ELF-1 (cell line): ENCODE measurements at regions not wholly inside any gene's neighbourhood (a gene's known extent, or its start where the extent isn't known, plus 50 kb on each side); places are given as distances from the start of the nearest gene placed in this dataset.

ENCODE experiments used
- DNase-seq: peaks from one replicate; pipeline ENCODE4 v3.0.0-alpha.2; 2016; ENCODE audit warnings: low read depth, low spot score

DNA sequence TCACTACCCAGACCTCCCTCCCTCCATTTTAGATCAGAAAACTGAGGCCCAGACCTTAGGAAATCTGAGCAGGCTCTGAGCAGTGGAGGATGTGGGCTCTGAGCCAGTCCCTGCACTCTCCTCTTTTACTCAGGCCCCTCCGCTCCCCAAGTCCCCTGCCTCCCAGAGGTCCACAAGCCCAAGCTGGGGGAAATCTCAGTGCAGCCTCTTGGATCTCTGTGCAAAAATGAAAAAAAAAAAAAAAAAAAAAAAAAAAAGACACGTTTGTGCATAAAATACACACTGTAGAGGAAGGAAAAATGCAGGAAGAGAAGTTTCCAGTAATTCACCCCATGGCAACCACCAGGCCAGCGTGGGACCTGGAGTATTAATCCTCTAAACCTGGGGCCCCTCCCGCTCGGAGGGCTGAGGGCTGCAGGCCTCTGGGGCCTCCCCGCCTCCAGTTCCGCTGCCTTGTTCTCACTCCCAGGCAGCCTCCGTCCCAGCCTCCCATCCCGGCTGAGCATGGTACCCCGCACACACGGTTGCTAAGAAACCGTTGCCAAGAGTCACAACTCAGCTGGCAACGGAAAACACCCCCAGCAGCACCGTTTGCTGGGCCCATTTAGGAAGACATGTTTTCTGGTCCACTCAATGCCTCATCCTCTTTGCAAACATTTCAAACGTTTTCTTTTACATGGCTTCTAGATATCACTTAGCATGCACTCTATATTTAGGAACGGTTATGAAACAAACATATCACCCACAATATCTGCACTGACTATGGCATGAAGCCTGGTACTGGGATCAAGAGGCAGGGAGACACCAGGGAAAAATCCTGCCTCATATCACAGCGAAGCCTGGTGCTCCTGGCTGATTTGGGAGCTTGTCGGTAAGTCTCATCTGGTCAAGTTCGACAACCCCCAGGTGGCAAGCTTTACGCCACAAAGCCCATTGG, 227.5 kb downstream of the CTTN start:
- no peak for DNase-seq

DNA sequence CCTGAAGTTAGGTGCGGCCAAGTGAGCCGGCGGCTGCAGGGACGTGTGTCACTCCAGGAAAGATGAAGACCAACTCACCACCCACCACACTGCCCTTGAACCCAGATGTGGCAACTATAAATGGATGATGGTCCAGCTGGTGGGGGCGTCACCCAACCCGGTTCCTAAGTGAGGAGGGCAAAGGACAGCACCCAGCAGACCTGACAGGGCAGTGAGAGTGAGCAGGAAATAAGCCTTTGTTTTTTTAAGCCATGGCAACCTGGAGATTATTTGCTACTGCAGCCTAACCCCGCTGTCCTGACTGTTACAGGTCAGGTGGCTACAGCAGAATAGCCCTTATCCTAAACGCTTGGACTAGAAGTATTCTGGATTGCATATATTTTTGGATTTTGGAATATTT, 228.9 kb downstream of the CTTN start:
- no peak for DNase-seq

DNA sequence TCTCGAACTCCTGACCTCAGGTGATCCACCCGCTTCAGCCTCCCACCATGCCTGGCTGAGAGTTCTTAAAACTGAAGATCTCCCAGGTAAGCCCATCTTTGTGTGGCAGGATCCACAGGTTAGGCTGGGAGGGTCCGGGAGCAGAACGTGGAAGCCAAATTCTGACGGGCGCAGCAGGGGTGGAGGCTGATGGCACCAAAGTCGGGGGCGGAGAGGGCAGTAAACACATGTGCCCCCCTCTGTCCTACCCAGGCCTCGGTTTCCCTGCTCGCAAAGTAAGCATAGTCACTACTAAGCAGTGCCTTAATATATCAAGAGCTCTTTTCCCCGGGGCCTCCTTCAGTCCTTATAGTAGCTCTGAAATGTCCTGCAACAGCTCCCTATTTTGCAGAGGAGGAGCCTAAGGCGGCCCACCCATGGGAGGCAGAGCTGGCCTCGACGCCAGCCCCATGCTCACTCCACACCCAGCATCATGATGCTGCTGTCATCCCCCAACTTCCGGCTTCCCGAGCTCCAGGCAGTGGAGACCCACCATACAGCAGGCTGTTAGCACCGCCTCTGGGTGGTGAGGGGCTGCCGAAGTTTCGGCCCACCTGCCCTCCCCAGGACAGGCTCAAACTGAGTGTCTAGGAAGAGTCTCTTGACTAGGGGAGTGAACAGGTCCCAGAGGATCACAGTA, 230.0 kb downstream of the CTTN start:
- no peak for DNase-seq

DNA sequence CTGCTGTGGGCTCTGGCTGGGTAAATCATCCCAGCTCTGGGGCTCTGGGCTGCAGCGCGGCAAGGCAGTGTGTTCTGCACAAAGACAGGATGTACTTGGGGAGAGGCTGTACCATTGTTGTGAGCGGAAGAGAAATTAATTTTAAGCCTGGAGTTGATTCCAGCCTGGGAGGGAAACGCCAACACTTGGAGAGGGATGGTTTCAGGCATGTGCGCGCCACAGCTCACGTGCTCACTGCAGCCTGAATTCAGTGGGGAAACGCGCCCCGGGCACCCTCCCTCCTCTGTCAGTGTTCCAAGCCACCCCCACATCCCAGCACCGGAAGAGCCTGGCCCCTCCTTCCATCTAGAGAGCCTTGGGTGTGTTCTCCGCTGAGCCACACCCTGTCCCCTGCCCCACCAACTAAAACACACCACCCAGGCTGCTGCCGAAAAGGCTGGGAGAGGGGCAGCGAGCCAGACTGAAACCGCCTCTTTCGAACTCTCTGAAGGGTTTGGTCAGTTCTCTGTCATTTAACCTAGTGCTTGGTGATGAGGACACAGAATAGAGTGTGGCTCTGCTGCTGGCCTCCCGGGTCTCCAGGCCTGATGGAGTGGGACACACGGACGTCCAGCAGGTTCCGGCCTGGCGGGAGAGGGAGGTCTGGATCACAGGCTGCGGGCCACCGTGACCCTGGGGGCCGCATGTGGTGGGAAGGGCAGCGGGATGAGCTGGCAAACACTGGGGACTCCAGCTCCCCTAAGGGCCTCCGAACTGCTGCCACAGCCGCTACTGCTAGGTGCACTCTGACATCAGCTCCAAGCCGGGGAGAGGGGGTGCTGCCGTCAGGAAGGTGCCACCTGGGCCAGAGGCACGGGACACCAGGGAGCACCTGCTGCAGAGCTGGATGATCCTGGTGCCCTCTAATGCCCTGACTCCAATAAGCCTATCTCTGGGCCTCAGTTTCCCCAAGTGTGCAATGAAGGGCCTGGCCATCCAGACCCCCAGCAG, 230.8 kb downstream of the CTTN start:
- DNase-seq, result no peak

DNA sequence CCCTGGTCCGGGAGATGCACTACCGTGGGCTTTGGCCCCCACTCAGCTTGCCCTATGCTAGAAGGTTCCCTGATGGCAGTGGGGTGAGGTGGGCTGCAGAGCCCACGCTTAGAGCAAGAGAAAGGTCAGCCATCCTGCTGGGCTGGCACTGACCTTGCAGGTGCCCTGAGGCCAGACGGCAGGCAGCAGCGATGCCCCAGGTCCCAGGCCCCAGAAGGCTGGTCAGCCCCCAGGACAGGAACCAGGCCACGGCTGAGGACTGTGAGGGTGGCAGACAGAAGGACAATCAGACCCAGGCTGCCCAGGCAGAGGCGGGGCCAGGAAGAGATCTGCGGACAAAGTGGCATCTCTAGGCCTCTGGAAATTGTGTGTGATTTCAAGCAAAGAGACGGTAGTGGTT, 231.7 kb downstream of the CTTN start:
- no peak for DNase-seq

DNA sequence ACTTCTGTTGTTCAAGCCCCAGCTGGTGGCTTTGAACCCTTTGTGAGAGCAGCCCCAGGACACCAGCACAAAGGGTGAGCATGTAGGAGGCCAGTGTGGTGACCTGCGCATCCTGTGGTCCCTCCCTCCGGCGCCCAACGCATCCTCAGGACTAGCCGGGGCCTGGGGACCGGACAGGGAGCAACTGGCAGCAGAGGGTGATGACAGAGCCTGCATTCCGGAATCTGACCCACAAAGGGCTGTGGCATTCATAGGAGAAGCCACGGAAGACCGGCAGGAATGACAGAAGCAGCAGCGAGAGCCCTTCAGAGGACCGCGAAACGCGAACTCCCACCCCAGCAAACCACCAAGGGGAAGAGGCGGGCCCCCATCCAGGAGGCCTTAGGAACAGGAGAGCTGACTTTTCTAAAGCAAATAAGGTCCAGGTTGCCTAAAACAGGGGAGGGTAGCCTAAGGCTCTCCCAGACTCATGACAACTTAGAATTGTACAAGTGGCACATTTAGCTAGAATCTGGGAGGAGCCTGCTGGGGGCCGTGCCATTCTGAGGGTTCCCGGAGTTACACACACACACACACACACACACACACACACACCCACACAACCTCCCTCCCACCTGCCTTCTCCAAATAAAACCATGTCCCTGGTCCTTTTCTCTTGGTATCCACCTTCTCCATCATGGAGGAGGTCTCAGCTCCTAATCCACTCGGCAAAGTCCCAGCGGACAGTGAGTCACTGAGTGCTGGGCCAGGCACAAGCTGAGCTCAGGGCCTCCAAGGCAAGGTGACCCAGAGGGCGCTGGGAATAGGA, 232.7 kb downstream of the CTTN start:
- no peak for DNase-seq

DNA sequence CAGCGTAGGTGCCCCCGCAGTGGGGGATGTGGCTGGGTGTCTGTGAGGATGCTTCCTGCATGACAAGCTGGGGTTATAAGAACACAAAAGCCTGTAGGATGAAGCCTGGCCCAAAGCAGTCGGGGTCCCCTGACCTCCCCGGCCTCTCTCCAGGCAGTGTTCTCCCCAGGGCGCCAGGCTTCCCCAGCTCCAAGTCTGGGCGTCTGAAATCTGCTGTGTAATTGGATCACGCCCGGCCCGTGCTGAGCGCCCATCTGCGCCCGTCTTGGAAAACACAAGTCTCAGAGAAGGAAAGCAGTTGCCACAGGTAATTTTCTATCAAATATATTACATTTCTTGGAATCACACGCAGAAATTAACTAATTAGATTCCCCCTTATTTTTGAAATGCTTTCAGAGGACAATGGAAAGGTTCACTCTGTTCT, 233.3 kb downstream of the CTTN start:
- no peak for DNase-seq

DNA sequence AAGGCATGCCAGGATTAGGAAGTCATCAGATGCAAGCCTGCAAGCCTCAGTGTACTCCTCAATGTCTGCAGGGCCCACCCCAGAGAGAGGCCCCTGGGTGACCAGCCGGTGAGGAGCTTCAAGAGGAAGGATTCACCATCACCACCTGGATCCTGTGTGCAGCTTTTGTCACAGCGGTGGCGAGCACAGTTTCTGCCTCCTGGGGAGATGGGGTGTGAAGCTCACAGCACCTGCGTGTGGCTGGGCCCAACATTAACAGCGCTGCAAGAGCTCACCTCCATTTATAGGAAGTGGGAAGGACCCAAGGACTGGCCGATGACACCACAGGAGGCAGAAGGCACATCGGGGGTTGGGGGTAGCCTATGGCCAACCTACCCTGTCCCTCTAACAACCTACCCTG, 235.3 kb downstream of the CTTN start:
- DNase-seq, result no peak

DNA sequence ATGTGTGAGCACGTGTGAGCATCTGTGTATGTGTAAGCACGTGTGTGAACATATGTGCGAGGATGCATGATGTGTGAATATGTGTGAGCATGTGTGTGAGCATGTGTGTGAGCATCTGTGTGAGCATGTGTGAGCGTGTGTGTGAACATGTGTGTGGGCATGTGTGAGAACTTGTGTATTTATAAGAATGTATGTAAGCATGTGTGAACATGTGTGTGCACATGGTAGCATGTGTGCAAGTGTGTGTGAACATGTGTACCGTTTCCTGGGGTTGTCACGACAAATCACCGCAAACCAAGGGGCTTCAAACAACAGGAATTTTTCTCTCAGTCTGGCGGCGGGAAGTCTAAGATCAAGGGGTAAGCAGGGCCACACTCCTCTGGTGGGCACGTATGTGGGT, 238.3 kb downstream of the CTTN start:
- DNase-seq, result no peak

DNA sequence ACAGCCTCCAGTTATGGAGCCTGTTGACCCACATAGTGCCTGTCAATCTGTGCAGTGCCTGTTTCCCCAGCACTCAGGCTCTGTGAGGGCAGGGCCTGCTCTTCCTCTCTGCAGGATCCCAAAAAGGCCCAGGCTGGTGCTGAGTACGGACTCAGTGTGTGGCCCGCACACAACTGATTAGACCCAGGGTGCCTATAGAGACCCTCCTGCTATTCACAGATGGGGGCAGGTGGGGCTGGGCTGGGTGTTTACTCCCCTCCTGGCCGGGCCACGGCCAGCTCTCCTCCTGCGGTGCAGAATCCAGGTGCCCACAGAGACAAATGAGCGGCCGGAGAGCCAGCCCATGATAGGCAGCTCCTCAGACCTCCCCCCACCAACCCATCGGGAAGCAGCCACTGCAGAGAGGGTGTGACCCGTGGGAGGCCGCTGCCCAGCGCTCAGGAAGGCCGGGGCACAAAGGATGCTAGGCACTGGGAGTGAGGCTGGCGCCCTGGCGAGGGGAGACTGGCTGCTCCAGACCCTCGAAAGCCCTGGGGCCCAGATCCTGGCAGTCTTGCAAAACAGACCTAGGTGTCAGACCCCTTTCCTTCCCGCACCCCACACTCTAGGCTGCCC, 239.0 kb downstream of the CTTN start:
- no peak for DNase-seq

DNA sequence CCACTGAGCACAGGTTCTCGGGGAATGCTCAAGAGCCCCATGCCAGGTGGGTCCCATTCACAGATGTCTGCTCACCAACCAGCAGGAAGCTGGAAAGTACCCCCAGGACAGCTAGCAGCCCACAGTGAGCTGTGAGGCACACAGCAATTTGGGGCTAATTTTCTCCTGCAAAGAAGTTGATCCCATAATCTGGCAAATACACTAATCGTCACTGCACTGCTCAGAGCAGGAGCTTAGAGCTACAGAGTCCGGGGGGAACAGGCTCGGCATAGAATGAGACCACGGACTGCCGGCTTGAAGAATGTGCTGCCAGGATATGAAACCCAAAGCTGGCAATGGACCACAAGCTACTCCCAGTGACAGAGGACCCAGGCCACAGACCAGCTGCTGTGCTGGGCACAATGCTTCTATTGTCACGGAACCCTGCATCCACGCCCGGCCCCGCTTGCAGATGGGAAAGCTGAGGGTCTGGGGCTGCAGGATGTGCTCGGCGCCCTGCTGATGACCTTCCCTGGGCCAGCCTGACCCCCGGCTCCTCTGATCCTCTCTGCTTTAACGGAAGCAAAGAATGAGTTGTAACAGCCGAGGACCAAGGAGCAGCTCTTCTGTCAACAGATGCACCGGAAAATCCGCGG, 239.7 kb downstream of the CTTN start:
- no peak for DNase-seq

DNA sequence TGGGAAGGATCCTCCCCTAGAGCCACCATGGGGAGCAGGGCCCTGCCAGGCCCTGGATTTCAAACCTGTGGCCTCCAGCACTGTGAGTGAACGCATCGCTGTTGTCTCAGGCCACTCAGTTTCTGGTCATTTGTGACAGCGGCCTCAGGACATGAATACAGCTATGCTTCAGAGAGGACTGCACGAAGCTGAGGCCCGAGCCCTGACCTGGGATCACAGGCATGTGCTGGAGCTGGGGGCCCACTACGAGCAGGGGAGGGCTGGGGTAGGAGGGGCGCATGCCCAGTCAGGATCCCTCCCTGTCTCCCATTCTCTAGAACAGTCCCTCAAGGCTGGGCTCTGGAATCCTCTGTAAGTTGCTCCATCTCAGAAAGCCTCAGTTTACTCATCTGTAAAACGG, 242.1 kb downstream of the CTTN start:
- peak; percentile 15 for DNase-seq

DNA sequence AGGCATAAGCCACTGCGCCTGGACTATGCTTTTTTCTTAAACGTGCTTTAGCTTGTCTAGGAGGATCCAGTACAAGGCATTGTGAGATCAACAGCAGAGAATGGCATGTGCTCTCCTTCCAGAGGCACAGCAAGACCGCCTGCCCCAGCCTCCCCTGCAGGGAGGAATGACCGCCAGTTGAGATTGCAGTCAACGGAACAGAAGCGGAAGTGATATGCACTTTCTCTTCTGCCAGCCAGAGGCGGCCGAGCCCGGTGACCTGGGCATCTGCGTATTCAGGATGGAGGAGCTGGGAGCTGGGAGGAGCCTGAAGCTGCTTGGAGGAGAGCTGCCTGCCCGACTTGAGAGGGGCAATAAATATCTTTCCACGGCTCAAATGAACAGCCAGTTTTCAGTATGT, 243.0 kb downstream of the CTTN start:
- DNase-seq, result peak; percentile 79

DNA sequence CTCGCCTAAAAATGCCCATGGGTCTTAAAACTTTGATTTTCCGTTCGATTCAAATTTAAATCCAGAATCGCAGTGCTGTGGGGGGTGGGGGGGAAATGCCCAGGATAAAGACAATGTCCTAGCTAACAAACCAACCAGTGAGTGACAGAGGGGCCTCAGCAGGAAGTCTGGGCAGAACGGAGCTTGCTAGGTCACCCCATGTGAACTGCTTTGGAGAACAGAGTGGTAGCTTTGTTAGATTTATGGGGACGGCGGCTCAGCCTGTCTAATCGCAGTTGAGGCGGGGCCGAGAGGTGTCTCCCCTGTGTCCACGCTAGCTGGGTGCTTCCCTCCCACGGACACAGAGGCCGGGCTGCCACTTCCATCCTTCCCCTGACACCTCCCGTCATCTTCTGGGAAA, 243.9 kb downstream of the CTTN start:
- no peak for DNase-seq

DNA sequence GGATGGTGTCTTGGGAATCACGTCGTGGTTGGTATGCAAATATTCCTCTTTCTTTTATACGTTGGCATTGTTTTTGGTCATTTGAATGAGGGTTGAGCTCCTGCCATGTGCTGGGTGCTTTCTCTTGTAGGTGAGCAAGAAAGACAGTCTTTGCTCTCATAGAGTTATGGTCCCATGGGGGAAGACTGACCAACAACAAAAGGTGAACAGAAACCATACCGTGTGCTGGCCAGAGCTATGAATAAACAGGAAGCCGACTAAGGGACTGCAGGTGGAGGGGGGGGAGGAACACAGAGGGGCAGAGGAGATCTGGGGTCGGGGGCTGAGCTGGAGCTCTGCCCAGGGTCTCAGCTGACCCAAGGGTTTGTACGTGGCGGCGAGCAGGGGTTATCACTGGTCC, 245.3 kb downstream of the CTTN start:
- DNase-seq, result no peak

DNA sequence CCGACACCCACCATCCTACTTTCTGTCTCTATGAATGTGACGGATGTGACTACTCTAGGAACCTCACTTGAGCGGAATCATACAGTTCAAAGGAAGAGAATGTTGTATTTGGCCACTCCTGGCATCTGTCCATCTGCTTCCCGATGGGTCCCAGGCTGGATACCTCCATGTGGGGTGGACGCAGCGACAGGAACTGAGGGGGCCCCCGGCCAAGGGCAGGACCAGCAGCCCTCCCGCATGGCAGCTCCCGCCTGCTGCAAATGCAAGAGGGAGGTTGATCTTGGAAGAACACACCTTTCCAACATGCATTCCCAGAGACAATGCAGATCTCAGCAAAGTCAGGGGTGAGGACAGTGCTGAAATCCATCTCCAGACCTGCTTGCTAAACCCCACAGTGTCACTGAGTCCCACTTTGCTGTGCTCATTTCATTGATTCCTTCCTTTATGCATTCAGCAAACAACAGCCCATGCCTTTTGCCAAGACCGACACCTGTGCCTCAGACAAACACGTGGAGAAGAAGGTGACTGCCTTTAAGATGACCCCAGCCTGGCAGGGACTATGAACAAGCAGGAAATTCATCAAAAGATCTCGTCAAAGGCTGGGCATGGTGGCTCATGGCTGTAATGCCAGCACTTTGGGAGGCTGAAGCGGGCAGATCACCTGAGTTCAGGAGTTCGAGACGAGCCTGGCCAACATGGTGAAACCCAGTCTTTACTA, 246.2 kb downstream of the CTTN start:
- DNase-seq, result no peak

DNA sequence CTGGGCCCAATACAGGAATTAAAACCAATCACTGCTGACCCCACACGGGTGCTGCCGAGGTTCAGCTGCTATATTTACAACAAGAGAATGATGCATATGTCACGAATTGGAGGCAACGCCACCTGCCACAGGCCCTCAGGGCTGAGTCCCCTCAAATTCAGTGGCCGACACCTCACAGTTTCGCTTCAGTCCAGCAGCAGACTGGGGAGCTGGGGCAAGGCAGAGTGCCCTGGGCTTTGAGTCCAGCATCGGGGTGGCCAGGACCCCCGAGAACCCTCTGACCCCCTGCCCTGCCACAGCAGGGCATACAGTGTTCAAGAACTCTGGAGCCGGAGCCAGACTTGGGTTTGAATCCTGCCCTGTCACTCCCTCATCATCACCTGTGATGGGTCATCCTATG, 247.2 kb downstream of the CTTN start:
- DNase-seq, result no peak

DNA sequence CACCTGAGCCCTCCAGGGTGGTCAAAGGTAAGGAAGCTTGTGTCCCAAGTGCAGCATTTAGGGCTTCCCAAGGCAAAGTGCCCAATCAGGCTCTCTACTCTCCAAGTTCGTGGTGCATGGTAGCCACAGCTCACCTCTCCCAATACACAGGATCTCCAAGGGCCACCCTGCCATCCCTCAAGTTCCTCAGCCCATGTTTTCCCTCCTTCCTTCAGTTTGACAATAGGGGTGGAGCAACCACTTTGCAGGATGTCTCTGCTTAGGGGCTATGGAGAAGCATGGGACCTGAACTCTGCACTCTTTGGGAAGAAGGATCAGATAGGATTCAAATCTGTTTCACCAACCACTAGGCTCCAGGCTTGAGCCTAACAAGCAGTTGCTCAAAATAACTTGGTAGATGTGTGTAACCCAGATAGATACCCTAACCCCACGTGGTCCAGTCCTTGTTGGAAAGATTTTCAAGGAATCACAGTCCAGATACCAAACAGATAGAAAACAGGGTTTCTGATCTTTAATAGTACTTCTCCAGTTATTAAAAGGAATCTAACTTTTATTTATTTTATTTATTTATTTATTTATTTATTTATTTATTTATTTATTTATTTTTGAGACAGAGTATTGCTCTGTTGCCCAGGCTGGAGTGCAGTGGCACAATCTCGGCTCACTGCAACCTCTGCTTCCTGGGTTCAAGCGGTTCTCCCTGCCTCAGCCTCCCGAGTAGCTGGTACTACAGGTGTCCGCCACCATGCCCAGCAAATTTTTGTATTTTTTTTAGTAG, 248.1 kb downstream of the CTTN start:
- no peak for DNase-seq
